ENCODE measurements at regions not wholly inside any gene's neighbourhood (a gene's known extent, or its start where the extent isn't known, plus 50 kb on each side); places are given as distances from the start of the nearest gene placed in this dataset.

GRCh38 chr18:77366720-77367641, 117.3 kb downstream of the GALR1 start:
- BruUV-seq (replicated peaks): no TSS peak
- intact Hi-C loops (cut with micrococcal nuclease; ENCODE audit: unreplicated experiment): no loop called here
- no peaks in the 10 kb centered on the region for H3K36me3 ChIP-seq (ENCODE audit: insufficient read depth, low read length)
- no peak overlapping the region for H3K27ac ChIP-seq (ENCODE audit: low read depth, low read length, poor library complexity, severe bottlenecking)
- no peak overlapping the region for H3K4me3 ChIP-seq (ENCODE audit: low read depth, low read length, poor library complexity, severe bottlenecking)
- no peaks in the 10 kb centered on the region for H3K4me1 ChIP-seq (ENCODE audit: insufficient read depth, low read length, poor library complexity, severe bottlenecking)
- no peaks in the 10 kb centered on the region for H3K9me2 ChIP-seq (ENCODE audit: insufficient read depth, low read length)
- TF ChIP-seq CTCF (conservative IDR thresholded peaks at IDR 0.05; ENCODE audit: low read length) (no peak), EZH2phosphoT487 (IDR thresholded peaks at IDR 0.05; ENCODE audit: borderline replicate concordance, low read depth, low read length) (no peak)
- ChIA-PET CTCF (ENCODE audit: unreplicated experiment) (no interaction called here), POLR2A (interaction anchor here (0.7 kb wide), 1 partner anchor 29 kb away, joined by 3 read pairs; no protein-coding TSS in a partner anchor)
- H3K79me2 ChIP-seq (ENCODE audit: insufficient read depth, low read depth, low read length): no peaks in the 10 kb centered on the region
- no peak for DNase-seq (ENCODE audit: low spot score)
- H3K4me2 ChIP-seq (ENCODE audit: low read length): no peak overlapping the region
- H3K9me3 ChIP-seq (ENCODE audit: low read length): no peaks in the 10 kb centered on the region
- H4K20me1 ChIP-seq (ENCODE audit: insufficient read depth, low read length): no peaks in the 10 kb centered on the region
- no peak overlapping the region for H2AFZ ChIP-seq (ENCODE audit: low read length)

GRCh38 chr18:77369644-77370043, 120.0 kb downstream of the GALR1 start:
- POLR2A ChIA-PET: no interaction called here
- no TSS peak for BruUV-seq (replicated peaks)
- CTCF ChIA-PET (ENCODE audit: unreplicated experiment): no interaction called here
- no peaks in the 10 kb centered on the region for H3K4me1 ChIP-seq (ENCODE audit: insufficient read depth, low read length, poor library complexity, severe bottlenecking)
- H3K36me3 ChIP-seq (ENCODE audit: insufficient read depth, low read length): no peaks in the 10 kb centered on the region
- no peaks in the 10 kb centered on the region for H4K20me1 ChIP-seq (ENCODE audit: insufficient read depth, low read length)
- intact Hi-C loops (cut with micrococcal nuclease; ENCODE audit: unreplicated experiment): no loop called here
- DNase-seq (ENCODE audit: low spot score): no peak
- no peaks in the 10 kb centered on the region for H3K9me3 ChIP-seq (ENCODE audit: low read length)
- H3K9me2 ChIP-seq (ENCODE audit: insufficient read depth, low read length): no peaks in the 10 kb centered on the region
- no peak overlapping the region for H2AFZ ChIP-seq (ENCODE audit: low read length)
- H3K79me2 ChIP-seq (ENCODE audit: insufficient read depth, low read depth, low read length): no peaks in the 10 kb centered on the region
- no peak overlapping the region for H3K27ac ChIP-seq (ENCODE audit: low read depth, low read length, poor library complexity, severe bottlenecking)
- H3K4me3 ChIP-seq (ENCODE audit: low read depth, low read length, poor library complexity, severe bottlenecking): no peak overlapping the region
- no peak for TF ChIP-seq CTCF (conservative IDR thresholded peaks at IDR 0.05; ENCODE audit: low read length)
- no peak for TF ChIP-seq EZH2phosphoT487 (IDR thresholded peaks at IDR 0.05; ENCODE audit: borderline replicate concordance, low read depth, low read length)
- no peak overlapping the region for H3K4me2 ChIP-seq (ENCODE audit: low read length)
